SKM-1 (cell line): ENCODE measurements at regions not wholly inside any gene's neighbourhood (a gene's known extent, or its start where the extent isn't known, plus 50 kb on each side); places are given as distances from the start of the nearest gene placed in this dataset.

Experiments
- DNase-seq: peaks from one replicate; lab custom pipeline; 2025; ENCODE audit not compliant: unreplicated experiment; lab: John Stamatoyannopoulos, UW

DNA sequence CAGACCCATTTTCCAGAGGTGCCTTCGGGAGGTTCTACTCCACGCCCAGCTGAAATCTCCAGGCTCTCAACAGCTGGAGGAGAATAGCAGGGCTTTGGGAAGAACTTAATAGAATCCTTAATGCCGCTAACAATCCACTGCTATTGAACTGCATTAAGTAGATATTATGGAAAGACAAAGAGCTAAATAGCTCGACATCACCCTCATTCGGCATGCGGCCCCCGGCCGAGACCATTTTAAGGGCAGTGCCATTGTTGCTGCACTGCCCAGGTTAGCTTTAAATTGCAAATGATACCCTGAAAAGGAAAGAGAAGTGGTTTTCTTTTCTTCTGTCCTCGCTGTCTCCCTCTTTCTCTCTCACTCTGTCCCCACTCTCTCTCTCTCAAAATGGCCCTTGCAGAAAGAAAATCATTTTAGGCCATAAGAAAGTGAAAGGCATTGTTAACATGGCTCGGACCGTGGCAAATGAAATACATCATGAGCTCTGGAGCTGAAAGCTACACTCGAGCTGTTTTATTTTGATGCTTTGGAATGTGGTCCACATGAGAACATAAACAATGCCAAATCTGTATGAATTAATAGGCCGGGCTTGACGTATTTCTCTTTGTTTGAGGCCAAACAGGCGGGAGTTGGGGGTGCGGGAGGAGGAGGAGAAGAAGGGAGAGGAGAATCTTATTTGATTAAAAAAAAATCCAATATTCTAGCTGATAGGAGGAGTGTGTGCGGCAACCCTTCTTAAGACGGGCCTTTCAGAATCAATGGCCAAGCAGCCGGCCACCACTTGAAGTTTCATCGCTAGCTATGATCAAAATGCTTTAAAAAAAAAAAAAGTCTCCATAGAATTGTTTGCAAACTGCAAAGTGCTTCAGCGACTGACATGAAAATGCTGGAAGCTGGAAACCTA lies 298.8 kb upstream of the IRX3 start:
- DNase-seq: no peak

DNA sequence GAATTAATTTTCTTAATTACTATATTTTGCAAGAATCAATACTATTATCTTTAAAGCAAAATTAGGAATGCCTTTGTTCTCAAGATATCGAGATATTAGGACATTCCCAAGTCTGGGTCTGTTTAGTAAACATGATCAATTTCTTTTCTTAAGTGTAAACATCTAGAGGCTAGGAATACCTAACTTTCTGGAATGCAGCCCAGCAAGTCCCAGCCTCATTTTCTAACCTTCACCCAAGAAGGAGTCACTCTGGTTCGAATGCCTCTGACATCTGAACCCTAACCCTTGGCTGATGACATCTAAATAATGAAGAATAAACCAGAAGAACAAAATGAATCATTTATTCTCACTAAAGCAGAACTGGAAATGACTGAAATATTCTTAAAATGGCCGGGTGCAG lies 297.5 kb upstream of the IRX3 start:
- no peak for DNase-seq

DNA sequence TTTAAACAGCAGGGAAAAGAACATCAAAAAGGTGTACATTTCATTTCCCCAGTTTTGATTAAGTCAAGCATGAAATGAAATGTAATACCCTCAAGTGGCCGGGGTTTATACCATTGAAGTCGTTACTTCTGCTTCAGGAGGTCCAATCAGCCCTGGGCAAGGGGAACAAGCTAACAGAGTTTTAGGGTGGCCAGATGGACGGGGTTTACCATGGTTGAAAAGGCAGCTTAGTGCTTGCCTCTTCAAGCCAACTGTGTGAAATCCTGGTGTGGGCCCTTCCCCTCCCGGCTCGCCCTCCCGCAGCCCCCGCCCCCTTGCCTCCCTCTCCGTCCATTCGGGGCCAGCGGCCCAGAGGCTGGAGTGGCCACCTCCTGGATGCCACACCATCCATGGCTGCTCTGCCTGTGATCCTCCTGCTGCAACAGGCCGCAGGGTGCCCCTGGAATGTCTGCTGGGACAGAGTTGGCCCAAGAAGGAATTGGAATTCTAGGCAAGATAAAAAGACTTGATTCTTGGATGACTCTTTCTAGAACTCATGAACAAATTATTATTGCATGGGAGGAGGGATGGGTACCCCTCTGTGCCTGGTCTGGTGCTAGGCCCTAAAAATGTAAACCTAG lies 296.2 kb upstream of the IRX3 start:
- no peak for DNase-seq

DNA sequence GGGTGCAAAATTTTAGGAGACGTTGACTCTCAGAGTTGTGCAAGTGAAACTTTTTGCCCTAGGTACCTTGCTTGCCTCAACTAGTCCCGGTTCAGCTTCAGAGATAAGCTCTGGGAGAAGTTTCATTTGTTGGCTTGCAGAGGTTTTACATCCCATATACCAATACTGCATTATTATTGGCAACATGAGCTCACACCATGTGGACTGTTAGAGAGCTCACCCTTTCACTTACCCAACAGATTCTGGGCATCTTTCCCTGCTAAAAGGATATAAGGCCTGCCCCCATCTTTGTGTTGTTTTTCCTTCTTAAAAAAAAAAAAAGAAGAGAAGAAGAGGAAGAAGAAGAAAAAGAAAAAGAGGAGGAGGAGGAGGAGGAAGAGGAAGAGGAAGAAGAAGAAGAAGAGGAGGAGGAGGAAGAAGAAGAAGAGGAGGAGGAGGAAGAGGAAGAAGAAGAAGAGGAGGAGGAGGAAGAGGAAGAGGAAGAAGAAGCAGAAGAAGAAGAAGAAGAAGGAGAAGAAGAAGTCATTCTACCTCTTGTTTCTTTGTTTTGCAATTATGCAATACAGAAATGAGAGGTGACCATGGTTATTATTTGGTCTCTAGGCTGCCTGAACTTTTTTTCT lies 292.6 kb upstream of the IRX3 start:
- peak; percentile 12 for DNase-seq

DNA sequence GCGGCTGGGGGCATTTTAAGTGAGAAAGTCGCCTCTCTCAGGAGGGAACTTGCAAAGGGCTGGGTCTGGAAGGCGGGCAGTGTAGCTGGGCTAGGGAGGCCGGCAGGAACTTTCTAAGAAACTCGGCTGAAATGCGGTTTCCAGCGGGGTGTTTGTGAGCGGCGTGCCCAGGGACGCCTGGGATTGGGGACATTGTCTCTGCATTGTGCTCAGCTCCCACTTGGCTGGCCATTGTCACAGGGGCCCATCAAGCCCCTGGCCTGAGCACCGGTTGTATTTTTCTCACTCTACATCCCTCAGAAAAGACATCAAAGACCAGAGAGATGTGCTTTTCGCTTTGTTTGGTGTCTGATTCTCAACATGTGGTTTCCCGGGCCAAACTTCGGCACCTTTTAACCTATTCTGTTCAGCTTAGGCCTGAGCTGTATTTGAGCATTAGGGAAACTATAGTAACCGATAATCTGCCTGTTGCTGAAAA lies 291.1 kb upstream of the IRX3 start:
- no peak for DNase-seq

DNA sequence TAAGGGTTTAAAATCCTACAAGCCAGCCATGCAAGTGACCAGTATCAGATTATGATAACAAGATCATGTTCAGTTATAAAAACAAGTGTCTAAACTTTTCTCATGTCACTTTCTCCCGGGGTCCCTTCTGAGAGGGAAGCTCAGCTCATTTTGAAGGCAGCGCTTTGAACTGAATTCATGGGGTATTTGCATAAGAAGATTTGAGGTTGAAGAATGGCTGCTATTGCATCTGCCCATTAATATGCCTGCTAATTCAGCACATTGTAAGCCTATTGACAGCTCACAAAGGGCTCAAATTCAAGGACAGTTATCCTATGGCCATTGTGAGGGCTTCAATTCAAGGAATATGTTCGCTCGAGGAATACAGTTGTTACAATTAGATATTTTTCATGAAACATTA lies 290.2 kb upstream of the IRX3 start:
- DNase-seq: no peak

DNA sequence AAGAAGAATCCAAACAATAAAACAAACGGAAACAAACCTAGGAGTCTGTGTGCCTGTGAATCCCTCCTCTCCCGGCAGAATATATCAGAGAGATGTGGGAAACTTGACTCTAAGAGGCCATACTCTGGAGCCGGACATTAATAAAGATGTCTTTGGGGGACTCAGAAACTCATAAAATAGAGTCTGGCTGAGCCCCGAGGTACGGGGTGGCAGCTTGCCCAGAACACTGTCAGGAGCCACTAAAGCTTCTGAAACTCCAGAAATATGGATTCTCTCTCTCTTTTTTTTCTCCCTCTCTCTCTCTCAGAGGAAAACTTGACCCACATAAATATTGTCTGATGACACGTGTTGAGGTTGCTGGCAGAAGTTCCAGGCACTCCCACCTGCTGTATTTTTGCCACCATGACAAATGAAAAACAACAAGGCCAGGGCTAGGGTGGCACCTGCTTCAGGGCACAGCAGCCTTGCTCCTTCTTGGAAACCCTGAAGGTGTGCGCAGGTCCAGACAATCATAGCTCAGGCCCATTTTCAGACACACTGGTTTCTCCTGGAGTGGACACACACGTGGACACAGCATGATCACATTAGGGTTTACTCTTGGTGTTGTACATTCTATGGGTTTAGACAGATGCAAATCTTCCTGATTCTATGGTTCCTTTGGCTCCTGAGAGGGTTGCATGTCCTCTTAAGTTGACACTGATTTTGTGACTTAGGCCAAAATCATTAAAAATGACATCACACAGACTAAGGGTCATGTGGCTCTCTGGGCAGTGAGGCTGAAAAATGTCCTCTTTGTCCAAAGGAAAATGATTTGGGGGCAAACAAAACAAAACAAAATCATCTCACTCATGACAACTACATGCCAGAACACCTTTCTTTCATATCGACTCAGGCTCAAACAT lies 282.6 kb upstream of the IRX3 start:
- no peak for DNase-seq

DNA sequence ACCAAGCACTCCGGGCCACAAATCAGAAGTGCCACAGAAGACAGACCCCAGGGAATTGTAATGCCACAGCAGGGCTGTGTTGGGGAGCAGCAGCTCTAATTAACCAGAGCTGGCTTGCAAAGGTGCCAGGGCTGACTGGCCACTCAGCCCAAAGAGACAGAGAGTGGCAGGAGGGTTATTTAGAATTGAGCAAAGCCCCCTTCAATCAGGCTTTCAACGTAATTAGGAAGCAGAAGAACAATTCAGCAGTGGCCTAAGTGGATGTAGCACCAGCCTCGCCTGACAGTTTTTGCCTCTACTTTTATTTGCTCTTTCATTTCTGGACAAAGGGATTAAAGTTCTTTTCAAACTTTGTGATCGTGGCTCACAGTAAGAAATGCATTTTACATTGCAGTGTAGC lies 278.3 kb upstream of the IRX3 start:
- no peak for DNase-seq

DNA sequence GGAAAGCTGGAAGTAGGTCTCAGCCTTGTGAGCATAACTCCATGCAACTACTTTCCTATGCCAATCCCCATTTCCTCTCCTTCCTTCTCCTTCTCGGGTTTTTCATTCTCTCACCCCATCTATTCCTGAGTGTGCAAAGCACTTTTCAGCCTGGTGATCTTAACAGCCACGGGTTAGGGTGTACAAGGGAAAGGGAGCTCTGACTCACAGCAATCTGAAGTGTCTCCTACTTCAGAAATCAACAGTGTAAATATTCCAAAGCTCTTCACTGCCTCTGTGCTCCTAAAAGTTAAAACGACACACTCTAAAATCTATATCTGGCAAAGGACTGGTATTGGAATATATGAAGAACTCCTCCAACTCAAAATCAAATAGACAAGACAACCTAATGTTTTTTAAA lies 268.0 kb upstream of the IRX3 start:
- no peak for DNase-seq

DNA sequence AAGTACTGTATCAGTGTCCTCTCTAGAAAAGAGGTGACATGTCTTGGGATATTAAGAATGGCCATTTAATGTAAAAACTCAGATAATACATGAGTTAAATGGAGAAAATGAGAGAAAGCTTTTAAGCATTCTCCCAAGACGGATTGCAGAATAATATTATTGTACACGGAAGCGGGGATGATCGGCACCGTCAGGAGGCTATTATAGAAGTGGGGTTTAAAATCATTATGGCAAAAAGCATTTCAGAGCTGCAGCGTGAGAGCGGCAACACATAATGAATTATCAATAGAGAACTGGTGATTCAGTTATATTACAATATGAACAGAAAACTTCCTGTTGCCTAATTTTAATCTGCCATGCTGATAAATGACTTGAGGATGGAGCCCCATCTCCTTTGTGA lies 261.7 kb upstream of the IRX3 start:
- no peak for DNase-seq

DNA sequence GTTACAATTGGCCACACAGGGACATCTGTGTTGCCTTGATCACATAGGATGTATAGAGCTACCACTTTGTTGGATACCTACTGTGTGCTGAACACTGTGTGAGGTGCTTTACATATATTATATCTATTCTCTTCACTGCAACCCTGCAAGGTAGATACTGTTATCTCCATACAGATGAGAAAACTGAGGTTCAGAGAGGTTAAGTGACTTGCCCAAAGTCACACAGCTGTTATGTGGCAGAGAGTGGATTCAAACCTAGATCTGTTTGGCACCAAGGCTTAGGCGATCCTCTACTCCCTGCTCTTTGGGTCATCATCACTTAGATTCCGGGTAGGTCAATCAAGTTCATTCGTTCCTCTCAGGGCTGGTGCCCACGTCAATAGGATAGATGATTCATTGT lies 260.5 kb upstream of the IRX3 start:
- DNase-seq: no peak

DNA sequence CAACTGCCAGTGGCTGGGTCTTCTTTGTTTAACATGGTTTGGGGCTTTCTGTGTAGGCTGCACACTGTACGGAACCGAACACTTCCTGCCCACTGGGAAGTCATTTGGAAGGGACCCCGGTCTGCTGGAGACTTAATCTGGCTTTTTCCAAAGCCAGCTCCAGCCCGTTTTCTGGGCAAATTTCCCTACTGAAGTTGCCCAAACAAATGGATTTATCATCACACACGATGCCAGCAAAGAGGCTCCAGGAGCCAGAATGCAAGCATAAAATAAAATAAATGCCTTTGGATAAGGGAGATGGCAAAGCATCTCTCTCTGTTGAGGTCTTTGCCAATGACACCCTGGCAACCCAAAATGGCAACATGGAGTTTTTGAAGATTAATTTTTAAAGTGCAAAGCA lies 259.9 kb upstream of the IRX3 start:
- no peak for DNase-seq

DNA sequence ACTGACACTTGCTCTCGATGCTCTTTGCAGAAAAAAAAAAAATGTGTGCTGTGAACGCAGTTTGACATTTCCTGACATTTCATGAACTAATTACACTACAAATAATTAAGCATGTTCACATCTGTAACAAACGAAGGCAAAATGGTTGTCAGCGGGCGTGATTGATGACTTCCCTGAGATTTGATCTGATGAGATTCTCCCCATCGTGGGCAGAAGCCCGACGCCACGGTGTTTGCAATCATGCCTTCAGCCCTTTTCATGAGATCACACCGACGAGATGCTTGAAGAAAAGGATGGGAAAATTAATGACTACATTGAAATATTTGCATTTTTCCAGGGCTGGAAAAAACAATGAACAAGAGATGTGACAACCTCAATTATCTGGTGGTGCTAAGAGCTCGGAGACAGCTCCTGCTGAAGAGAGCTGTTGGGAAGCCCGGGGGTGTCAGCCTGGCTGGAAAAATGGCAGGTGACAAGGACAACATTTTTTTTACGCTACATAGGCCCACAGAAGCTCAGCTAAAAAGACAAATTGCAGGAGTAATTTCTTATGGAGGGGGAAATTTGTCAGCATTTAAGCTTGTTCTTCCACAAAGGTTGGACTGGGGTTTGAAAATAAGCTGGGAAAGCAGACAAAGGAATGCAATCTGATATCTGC lies 259.4 kb upstream of the IRX3 start:
- no peak for DNase-seq

DNA sequence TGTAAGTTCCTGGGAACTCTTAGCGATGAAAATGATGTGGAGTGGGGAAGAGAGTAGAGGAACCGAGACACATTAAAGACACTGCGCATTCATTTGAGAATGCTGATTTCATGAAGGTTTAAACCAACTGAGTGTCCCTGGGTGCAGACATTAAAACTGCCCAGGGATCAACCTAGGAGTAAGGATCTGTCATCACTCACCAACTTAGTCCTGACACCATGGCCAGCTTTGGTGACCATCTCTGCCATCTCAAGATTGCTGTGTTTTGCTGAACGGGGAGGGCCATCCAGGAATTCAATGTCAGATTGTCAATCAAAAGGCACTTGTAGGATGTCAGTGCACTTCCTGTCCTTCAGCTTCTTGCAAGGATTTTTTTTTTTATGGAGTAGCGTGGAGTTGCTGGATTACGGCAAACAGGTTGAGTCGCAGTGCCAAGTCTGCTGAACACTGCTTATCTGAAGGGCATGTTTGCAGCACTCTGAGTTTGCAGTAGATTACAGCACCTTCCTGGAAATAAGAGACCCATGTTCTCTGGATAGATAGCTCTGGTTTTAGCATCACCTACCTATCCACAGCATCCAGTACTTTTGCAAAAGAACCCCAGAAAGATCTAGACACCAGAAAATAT lies 258.1 kb upstream of the IRX3 start:
- DNase-seq: no peak

DNA sequence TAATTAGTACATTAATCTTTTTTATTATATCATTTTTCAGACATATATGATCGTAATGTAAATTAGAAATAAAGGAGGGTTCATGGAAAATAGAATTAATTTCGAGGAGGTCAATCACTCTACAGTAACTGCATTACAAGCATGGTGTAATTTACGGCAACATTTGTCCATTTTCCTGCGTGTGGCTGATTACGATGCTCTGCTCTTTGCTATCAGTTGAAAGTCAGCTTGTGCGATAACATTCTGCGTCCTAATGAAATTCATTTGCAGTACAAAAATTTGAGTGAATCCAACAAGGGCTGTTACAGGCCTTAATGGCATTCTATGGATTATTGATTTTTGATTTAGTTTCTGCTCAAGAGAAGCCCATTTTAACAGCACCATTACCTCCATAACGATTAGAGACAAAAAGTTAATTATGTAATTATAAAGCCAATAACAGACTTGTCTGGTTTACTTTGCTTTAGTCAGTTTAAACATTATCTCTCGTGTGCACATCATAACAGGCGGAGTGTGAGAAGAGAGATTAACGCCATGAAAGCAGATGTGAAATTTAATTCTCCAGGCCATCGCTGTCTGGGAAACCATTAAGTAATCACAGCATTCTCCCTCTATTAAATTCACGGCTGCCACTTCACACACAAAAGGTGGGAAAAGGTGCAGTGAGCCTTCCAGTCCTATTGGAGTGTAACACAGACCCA lies 256.4 kb upstream of the IRX3 start:
- no peak for DNase-seq

DNA sequence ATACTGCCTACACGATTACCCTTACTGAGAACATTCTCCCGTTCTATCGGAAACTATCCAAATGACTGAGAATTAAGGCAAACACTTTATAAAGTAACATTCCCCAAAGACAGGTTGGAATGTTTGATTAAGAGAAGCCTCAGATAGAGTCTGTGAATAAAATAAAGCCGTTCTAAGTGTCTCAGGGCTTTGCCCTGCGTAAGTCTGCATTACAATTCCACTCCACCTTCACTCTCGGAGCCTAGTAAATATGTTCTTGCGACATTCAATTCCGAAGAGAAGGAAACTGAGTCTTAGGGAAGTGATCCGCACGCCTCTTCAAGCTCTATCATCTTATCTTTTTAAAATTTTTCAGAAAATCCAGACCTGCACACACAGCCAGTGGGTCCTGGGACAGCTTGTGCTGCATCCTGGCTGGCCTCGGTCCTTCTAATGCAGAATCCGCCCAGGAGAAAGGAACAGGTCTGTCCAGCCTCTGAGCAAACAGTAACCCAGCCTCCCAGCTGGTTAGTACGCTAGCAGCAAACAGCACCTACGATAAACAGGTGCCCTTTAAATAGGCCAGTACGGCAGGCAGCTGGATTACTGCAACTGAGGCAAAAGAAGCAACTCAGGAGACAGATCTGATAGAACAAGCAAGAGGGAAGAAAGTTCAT lies 254.1 kb upstream of the IRX3 start:
- no peak for DNase-seq

DNA sequence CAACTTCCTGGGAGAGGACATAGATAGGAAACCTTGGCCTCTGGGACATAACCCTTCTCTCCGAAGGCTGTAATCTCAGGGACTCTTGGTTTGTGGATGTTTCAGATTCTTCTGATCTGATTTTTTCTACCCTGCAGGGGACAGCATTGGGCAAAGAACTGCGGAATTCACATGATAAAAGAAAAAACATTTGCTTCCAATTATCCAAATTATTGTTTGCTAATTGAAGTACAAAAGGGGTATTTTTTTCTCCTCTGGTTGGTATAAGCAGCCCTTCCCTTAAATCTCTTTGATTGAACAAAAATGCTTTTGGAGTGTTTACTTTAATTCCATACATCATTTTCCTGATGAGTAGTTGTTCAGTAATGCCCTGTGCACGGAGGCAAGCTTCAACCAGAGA lies 251.7 kb upstream of the IRX3 start:
- no peak for DNase-seq

DNA sequence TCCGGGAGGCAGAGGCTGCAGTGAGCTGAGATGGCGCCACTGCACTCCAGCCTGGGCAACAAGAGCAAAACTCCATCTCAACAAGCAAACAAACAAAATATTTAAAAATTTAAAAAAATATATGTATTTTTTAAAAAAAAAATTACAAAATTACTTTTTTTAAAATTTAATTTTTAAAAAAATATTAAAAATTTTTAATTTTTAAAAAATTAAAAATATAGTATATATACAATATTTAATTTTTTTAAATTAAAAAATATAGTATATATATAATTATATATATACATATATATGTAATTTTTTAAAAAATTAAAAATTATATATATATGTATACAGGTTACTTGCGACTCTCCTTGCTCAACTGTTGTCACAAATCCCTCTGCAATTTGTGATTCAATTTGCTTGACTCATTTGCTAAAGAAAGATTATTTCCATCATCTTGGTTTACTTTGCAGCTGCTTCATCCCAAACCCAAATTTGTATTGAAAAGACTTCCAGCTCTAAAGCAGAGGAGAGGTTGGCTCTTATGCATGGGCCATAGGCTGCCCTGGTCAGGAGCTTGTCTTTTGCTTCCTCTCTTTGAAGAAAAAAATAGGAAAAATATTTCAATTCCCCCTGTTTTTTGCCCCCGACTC lies 247.4 kb upstream of the IRX3 start:
- DNase-seq: no peak

DNA sequence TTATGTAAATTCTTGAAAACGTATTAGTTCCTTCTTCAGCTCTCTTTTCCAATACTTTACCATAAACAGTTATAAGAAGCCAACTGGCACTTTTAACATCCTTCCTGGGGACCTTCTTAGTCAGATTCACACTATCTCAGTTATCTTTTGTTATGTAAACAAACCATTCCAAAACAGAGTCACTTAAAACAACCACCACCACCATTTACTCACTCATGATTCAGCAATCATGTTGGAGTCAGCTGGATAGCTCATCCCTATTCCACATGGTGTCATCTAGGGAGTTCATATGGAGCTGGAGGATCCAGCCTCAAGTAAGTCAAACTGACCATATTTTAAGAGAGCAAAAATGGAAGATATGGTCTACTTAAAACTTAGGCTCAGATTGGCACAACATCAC lies 240.3 kb upstream of the IRX3 start:
- no peak for DNase-seq
